SK-N-SH treated with all-trans-retinoic acid at 6 μM for 48 hours (cell line): ENCODE measurements at regions not wholly inside any gene's neighbourhood (a gene's known extent, or its start where the extent isn't known, plus 50 kb on each side); places are given as distances from the start of the nearest gene placed in this dataset.

ENCODE experiments used
- ATAC-seq: fragments of 200-7000 bp; cut with Tn5 transposase; 3 replicates; pipeline ENCODE4 v1.9.1; 2020; ENCODE audit warnings: mild to moderate bottlenecking, moderate library complexity
- ARNTL ChIP-seq: fragments of 450-650 bp; formaldehyde crosslinking; IDR thresholded peaks from 2 replicates; pipeline ENCODE4 v1.5.0; 2020; ENCODE audit warnings: low read depth, mild to moderate bottlenecking, moderate library complexity, borderline replicate concordance
- BACH2 ChIP-seq: fragments of 250-450 bp; sonication (Bioruptor Pico); IDR thresholded peaks from 2 replicates; pipeline ENCODE4 v1.9.0; 2021; ENCODE audit warnings: mild to moderate bottlenecking, borderline replicate concordance
- CREB5 ChIP-seq: fragments of 250-450 bp; sonication (Bioruptor Pico); IDR thresholded peaks from 2 replicates; pipeline ENCODE4 v1.5.1; 2020; ENCODE audit warnings: low read depth, mild to moderate bottlenecking, moderate library complexity
- CSDC2 ChIP-seq: fragments of 250-450 bp; sonication (Bioruptor Pico); IDR thresholded peaks from 2 replicates; pipeline ENCODE4 v1.5.0; 2020; ENCODE audit warnings: mild to moderate bottlenecking, moderate library complexity
- CSRNP3 ChIP-seq: fragments of 250-450 bp; sonication (Bioruptor Pico); IDR thresholded peaks from 2 replicates; pipeline ENCODE4 v1.5.1; 2021; ENCODE audit warnings: mild to moderate bottlenecking, moderate library complexity
- ESRRG ChIP-seq: fragments of 250-450 bp; sonication (Bioruptor Pico); IDR thresholded peaks from 2 replicates; pipeline ENCODE4 v1.6.1; 2021; ENCODE audit warnings: mild to moderate bottlenecking
- GLIS3 ChIP-seq: fragments of 250-450 bp; sonication (Bioruptor Pico); IDR thresholded peaks from 2 replicates; pipeline ENCODE4 v1.5.0; 2020; ENCODE audit warnings: mild to moderate bottlenecking, moderate library complexity
- ISL1 ChIP-seq: fragments of 250-450 bp; sonication (Bioruptor Pico); IDR thresholded peaks from 2 replicates; pipeline ENCODE4 v2.1.2; 2022; ENCODE audit warnings: mild to moderate bottlenecking, moderate library complexity
- OSR1 ChIP-seq: fragments of 250-450 bp; sonication (Bioruptor Pico); IDR thresholded peaks from 2 replicates; pipeline ENCODE4 v1.8.0; 2022; ENCODE audit warnings: moderate library complexity, mild to moderate bottlenecking, inconsistent platforms
- POU6F1 ChIP-seq: fragments of 250-450 bp; sonication (Bioruptor Pico); IDR thresholded peaks from 2 replicates; pipeline ENCODE4 v1.8.0; 2021; ENCODE audit warnings: low read depth, mild to moderate bottlenecking, moderate library complexity, borderline replicate concordance
- RARB ChIP-seq: fragments of 250-450 bp; sonication (Bioruptor Pico); IDR thresholded peaks from 2 replicates; pipeline ENCODE4 v1.8.0; 2021; ENCODE audit warnings: mild to moderate bottlenecking, moderate library complexity
- SNAI2 ChIP-seq: fragments of 250-450 bp; sonication (Bioruptor Pico); IDR thresholded peaks from 2 replicates; pipeline ENCODE4 v1.5.0; 2020; ENCODE audit warnings: mild to moderate bottlenecking, moderate library complexity
- TCF4 ChIP-seq: fragments of 250-450 bp; sonication (Bioruptor Pico); IDR thresholded peaks from 2 replicates; pipeline ENCODE4 v1.8.0; 2021; ENCODE audit warnings: mild to moderate bottlenecking, moderate library complexity, borderline replicate concordance
- ZC3H10 ChIP-seq: fragments of 250-450 bp; sonication (Bioruptor Pico); IDR thresholded peaks from 2 replicates; pipeline ENCODE4 v1.5.1; 2021; ENCODE audit warnings: mild to moderate bottlenecking, moderate library complexity
- ZNF565 ChIP-seq: fragments of 450-650 bp; formaldehyde crosslinking; conservative IDR thresholded peaks from 2 replicates; pipeline ENCODE4 v1.5.0; 2020; ENCODE audit warnings: low read depth, mild to moderate bottlenecking, moderate library complexity
- ZNF70 ChIP-seq: fragments of 450-650 bp; formaldehyde crosslinking; IDR thresholded peaks from 2 replicates; pipeline ENCODE4 v1.5.0; 2020; ENCODE audit warnings: mild to moderate bottlenecking, moderate library complexity
- ZNF8 ChIP-seq: fragments of 450-650 bp; formaldehyde crosslinking; IDR thresholded peaks from 2 replicates; pipeline ENCODE4 v1.5.0; 2020; ENCODE audit warnings: mild to moderate bottlenecking, moderate library complexity
- TF ChIP-seq, protein P1 (sequence below): fragments of 250-450 bp; sonication (Bioruptor Pico); IDR thresholded peaks from 2 replicates; pipeline ENCODE4 v1.8.0; 2020; ENCODE audit warnings: mild to moderate bottlenecking, moderate library complexity, borderline replicate concordance
- TF ChIP-seq, protein P2 (sequence below): fragments of 250-450 bp; sonication (Bioruptor Pico); IDR thresholded peaks from 2 replicates; pipeline ENCODE4 v1.5.0; 2020; ENCODE audit warnings: mild to moderate bottlenecking, moderate library complexity

DNA sequence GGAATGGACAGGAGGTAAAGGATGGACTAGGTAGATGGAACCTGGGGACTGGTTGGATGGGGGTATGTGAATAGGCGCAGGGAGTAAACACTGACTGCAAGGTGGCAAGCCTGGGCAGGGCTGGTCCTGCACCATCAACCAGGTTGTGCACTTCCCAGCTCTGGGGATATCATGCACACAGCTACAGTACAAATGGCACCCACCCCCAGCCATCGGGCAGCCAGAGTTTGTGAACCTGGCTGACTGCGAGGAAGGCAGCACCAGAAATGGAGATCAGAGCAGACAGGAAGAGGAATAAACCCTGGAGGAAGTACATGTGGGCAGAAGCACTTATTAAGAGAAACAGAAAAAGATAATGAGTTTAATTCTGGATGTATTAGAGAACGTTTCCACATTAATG is 229.1 kb downstream of the ESM1 start:
- ATAC-seq = no peak
- TF ChIP-seq RARB (no peak), CSDC2 (CRISPR knock-in tag) (no peak), CREB5 (CRISPR knock-in tag) (no peak), ZC3H10 (CRISPR knock-in tag) (no peak), ISL1 (CRISPR knock-in tag) (no peak), ZNF70 (no peak), POU6F1 (CRISPR knock-in tag) (no peak), ESRRG (CRISPR knock-in tag) (no peak), CSRNP3 (CRISPR knock-in tag) (no peak), GLIS3 (no peak), BACH2 (no peak), ZNF565 (no peak), SNAI2 (CRISPR knock-in tag) (no peak)
- TF ChIP-seq, protein P1, sequence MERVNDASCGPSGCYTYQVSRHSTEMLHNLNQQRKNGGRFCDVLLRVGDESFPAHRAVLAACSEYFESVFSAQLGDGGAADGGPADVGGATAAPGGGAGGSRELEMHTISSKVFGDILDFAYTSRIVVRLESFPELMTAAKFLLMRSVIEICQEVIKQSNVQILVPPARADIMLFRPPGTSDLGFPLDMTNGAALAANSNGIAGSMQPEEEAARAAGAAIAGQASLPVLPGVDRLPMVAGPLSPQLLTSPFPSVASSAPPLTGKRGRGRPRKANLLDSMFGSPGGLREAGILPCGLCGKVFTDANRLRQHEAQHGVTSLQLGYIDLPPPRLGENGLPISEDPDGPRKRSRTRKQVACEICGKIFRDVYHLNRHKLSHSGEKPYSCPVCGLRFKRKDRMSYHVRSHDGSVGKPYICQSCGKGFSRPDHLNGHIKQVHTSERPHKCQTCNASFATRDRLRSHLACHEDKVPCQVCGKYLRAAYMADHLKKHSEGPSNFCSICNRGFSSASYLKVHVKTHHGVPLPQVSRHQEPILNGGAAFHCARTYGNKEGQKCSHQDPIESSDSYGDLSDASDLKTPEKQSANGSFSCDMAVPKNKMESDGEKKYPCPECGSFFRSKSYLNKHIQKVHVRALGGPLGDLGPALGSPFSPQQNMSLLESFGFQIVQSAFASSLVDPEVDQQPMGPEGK (CRISPR knock-in tag) = no peak
- TF ChIP-seq, protein P2, sequence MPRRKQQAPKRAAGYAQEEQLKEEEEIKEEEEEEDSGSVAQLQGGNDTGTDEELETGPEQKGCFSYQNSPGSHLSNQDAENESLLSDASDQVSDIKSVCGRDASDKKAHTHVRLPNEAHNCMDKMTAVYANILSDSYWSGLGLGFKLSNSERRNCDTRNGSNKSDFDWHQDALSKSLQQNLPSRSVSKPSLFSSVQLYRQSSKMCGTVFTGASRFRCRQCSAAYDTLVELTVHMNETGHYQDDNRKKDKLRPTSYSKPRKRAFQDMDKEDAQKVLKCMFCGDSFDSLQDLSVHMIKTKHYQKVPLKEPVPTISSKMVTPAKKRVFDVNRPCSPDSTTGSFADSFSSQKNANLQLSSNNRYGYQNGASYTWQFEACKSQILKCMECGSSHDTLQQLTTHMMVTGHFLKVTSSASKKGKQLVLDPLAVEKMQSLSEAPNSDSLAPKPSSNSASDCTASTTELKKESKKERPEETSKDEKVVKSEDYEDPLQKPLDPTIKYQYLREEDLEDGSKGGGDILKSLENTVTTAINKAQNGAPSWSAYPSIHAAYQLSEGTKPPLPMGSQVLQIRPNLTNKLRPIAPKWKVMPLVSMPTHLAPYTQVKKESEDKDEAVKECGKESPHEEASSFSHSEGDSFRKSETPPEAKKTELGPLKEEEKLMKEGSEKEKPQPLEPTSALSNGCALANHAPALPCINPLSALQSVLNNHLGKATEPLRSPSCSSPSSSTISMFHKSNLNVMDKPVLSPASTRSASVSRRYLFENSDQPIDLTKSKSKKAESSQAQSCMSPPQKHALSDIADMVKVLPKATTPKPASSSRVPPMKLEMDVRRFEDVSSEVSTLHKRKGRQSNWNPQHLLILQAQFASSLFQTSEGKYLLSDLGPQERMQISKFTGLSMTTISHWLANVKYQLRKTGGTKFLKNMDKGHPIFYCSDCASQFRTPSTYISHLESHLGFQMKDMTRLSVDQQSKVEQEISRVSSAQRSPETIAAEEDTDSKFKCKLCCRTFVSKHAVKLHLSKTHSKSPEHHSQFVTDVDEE (CRISPR knock-in tag) = no peak

- no peak for ATAC-seq
- no peak for TF ChIP-seq CSDC2 (CRISPR knock-in tag)
- no peak for TF ChIP-seq ZNF8 (CRISPR knock-in tag)
- TF ChIP-seq OSR1 = no peak
- TF ChIP-seq ESRRG (CRISPR knock-in tag) = no peak
- TF ChIP-seq GLIS3 = no peak
Observed at GRCh38 chr5:54754878-54755277, 230.5 kb downstream of the ESM1 start.

- TF ChIP-seq ESRRG (CRISPR knock-in tag) = no peak
- TF ChIP-seq ARNTL (CRISPR knock-in tag) = no peak
- no peak for TF ChIP-seq ZC3H10 (CRISPR knock-in tag)
- no peak for TF ChIP-seq ZNF565
- TF ChIP-seq ZNF70 = no peak
- no peak for TF ChIP-seq GLIS3
- TF ChIP-seq, protein P2 (CRISPR knock-in tag) = no peak
- no peak for TF ChIP-seq CREB5 (CRISPR knock-in tag)
- TF ChIP-seq BACH2 = no peak
- no peak for TF ChIP-seq TCF4 (CRISPR knock-in tag)
- TF ChIP-seq, all 23 proteins: peak for 0
- no peak for ATAC-seq
Observed at GRCh38 chr5:54754420-54754819, 231.0 kb downstream of the ESM1 start.
